NOMO-1 treated with DMSO at 0.1 percent for 48 hours (cell line): ENCODE measurements at regions not wholly inside any gene's neighbourhood (a gene's known extent, or its start where the extent isn't known, plus 50 kb on each side); places are given as distances from the start of the nearest gene placed in this dataset.
"Not testable (repeated sequence)": the region's sequence is repeated elsewhere in the genome, so short reads cannot be mapped to it uniquely, and the experiment has no call there.

ENCODE experiments used
- DNase-seq: peaks from one replicate; lab custom pipeline; 2025; ENCODE audit not compliant: unreplicated experiment; lab: John Stamatoyannopoulos, UW

DNA sequence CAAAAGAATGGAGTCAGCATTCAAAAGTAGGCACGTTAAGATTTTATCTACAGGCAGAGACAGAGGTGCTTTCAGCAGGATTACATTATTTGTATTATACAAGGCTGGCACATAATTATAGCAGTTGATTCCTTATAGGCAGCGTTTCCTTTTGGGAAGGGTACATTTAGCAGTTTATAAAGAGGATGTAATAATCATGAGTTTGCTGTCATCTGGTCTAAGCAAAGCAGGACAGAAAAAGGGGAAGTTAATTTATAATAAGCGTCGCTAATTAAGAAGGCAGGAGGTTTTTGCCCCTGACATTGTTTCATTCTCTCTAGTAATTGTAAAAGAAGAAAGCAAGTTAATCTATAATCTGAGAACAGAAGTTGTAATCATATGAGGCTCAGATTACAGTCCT, 259.9 kb upstream of the MDGA2 start:
- peak; percentile 28 for DNase-seq

DNA sequence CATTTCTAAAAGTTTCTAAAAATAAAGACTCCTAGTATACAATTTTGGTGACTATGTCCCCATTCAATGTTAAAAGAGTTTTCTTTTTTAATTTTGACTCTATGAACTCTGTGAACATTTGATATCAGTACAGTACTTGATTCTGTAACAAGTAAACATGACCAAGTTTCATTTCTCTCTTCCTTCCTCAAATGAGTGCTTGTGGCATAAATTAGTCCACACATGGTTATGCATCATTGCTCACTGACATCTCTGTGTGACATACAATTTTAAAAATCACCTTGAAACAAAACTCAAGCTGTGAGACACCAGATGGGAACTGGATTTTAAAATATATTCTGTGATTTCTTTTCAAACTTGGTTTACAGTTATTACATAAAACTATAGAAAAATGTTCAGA, 253.9 kb upstream of the MDGA2 start:
- no peak for DNase-seq

GRCh38 chr14:47921133-47921532, 245.7 kb upstream of the MDGA2 start:
- DNase-seq = no peak

GRCh38 chr14:47919997-47920396, 244.6 kb upstream of the MDGA2 start:
- no peak for DNase-seq

DNA sequence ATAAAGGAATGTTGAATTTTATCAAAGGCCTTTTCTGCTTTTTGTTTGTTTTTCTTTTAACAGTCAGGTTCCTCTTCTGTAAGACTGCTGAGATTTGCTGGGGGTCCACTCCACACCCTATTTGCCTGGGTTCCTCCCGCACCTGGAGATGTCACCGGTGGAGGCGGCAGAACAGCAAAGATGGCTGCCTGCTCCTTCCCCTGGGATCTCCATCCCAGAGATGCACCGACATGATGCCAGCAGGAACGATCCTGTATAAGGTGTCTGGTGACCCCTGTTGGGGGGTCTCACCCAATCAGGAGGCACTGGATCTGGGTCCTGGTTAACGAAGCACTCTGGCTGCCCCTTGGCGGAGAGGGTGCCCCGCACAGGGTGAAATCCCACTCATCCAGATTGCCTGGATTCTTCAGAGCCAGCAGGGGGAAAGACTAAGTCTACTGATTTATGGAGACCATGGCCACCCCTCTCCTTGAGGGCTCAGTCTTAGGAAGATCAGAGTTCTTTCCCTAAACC, 244.0 kb upstream of the MDGA2 start:
- DNase-seq = no peak

- peak; percentile 8 for DNase-seq
Measured at GRCh38 chr14:47917344-47917954, 242.0 kb upstream of the MDGA2 start.

GRCh38 chr14:47901141-47901540, 225.7 kb upstream of the MDGA2 start:
- DNase-seq = not testable (repeated sequence)

- no peak for DNase-seq
Measured at GRCh38 chr14:47899685-47900084, 224.3 kb upstream of the MDGA2 start.

- DNase-seq = no peak
Measured at GRCh38 chr14:47874350-47874749, 198.9 kb upstream of the MDGA2 start.

- DNase-seq = no peak
Measured at GRCh38 chr14:47872588-47872987, 197.2 kb upstream of the MDGA2 start.

DNA sequence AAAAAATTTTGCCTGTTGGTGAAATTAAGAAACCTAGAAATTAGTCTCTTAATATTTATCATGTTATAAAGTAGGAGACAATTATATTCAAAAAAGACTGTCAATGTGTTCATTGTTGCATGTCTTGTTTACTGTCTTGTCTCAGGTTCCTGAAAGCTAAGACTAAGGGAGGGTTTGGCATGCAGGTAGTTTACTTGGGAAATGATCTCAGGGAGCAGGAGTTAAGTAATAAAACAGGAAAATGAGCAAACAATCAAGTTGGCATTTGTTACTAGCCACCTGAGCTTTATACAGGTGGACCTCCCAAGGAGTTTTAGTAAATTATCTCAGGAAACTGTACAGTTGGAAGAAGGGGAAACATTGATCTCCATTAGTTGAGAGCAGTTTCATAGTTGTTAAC, 188.0 kb upstream of the MDGA2 start:
- DNase-seq = no peak

DNA sequence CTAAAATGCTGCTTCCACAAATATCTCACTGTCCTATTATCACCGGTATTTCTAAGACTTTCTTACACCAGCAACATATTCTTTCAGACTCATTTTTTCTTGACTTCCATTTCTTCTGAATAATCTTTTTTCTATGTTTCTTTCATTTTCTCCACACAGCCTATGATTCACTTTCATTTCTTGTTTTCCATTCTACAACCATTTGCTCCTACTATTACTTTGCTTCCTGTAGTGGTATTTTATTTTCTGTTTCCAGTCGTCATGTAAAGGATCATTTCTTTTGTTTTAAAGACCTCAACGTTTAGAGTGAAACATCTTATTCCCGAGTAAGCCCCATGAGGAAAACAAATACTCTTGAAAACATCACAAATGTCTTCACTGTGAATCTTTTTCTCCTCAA, 182.2 kb upstream of the MDGA2 start:
- no peak for DNase-seq

DNA sequence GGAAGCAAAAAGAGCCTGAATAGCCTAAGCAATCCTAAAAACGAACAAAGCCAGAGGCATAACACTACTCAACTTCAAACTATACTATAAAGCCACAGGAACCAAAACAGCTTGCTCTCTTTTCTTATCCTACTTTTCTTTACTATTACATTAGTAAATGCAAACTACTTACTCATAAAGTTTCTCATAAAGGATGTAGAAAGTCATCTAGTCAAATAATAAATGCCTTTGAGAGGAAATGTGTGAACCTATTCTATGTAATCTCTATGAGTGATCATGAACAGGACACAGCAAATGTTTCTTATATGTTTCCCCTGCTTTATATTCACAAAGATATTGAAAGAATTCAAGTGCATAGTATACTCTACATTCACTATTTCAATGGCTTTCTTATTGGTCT, 176.9 kb upstream of the MDGA2 start:
- no peak for DNase-seq

GRCh38 chr14:47846008-47846407, 170.6 kb upstream of the MDGA2 start:
- no peak for DNase-seq

GRCh38 chr14:47843236-47843635, 167.8 kb upstream of the MDGA2 start:
- DNase-seq = no peak

DNA sequence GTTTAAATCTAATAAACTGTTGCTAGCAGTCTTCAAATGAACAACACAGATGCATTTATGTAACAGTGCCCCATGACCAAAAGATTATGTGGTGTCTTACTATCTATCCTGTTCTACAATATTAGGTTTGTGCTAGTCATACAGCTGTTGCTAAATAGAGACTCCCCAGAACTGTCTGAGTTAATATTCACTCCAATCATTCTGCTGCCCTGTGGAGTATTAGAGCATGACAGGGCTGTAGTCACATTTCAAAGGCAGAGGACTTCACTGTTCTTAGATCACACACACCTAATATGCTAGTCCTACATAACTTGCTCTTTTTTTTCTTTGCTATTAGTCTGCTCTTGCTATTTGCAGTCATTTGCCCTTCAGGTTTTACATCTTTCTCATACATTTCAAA, 157.6 kb upstream of the MDGA2 start:
- no peak for DNase-seq

DNA sequence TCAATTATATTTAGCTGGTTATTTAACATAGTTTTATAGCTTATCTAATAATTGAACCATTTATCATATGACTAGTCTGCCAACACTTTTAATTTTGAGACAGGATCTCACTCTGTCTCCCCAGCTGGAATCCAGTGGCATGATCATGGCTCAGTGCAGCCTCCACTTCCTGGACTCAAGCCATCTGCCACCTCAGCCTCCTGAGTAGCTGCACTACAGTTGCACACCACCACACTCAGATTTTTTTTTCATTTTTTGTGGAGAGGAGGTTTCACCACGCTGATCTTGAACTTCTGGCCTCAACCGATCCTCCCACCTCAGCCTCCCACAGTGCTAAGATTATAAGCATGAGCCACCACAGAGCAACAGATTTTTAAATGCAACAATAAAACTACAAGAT, 151.4 kb upstream of the MDGA2 start:
- no peak for DNase-seq

DNA sequence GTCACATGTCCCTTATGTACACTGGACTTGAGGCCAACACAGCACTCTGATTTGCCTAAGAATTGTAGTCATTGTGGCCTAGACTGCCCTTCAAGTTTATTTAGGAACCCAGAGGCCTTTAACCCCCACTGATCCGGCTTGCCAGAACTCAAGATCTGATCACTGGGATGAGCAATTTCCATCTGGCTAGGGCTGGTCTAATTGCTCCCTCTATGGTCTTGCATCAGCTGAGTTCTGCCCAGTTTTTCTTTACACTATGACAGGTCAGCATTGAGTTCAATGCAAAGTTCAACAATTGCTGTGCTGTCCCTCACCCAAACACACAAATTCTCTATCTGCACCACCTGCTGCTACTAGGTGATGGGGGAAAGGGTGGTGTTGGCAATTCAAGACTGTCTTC, 146.9 kb upstream of the MDGA2 start:
- no peak for DNase-seq

- DNase-seq = no peak
Measured at GRCh38 chr14:47821135-47821534, 145.7 kb upstream of the MDGA2 start.

DNA sequence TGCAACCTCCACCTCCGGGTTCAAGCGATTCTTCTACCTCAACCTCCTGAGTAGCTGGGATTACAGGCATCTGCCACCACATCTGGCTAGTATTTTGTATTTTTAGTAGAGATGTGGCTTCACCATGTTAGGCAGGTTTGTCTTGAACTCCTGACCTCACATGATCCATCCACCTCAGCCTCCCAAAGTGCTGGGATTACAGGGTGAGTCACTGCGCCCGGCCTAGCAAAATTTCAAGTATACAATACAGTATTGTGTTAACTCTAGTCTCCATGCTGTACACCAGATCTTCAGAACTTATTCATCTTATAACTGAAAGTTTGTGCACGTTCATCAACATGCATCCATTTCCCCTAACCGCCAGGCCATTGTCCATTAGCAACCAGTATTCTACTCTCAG, 115.1 kb upstream of the MDGA2 start:
- no peak for DNase-seq

DNA sequence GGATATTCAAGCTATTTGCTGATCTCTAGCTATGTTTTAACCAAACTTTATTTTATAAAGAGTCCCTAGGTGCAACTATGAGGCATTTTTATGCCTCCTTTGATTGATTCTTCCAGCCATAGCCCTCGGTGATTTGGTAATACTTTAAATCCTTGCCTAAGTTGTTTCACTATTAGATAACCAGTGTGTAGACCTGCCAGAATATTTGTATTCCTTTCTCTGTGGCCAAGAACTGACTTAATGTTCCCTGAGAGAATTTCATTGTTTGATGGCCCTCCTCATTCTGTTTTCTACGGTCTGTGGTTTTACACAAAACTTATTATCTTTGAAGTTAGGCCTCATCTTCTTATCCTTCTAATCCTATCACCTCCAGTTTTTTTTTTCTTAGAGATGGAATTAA, 109.7 kb upstream of the MDGA2 start:
- no peak for DNase-seq

DNA sequence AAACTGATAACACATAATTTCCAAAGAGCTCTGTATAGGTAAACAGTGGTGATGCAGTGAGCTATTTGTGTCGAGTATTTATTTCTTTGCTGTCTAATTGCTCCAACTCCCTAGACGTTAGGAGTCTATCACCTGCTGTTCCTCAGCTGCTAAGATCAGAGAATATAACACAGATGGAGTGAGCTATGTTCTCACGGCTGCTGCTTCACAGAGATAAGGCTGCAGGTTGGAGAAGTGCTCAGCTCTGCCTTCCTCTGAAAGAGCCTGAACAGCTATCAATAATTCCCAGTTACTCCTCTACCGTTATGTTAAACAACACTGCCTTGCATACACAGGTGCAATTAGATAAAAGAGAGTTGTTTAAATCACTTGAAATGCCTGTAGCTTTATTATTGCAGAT, 103.2 kb upstream of the MDGA2 start:
- DNase-seq = no peak

DNA sequence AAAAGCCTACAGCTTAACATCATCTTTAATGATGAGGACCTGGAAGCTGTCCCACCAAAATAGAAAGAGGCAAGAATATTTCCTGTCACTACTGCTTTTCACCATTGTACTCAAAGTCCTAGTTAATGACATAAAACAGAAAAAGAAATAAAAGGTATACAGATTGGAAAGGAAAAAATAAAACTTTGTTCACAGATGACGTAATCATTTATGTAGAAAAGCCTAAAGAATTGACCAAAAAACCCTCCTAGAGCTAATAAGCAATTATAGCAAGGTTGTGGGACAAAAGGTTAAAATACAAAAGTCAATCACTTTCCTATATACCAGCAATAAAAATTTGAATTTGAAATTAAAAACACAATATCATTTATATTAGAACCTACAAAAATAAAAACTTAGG, 97.2 kb upstream of the MDGA2 start:
- DNase-seq = no peak
